ENCODE measurements at regions not wholly inside any gene's neighbourhood (a gene's known extent, or its start where the extent isn't known, plus 50 kb on each side); places are given as distances from the start of the nearest gene placed in this dataset.

DNA sequence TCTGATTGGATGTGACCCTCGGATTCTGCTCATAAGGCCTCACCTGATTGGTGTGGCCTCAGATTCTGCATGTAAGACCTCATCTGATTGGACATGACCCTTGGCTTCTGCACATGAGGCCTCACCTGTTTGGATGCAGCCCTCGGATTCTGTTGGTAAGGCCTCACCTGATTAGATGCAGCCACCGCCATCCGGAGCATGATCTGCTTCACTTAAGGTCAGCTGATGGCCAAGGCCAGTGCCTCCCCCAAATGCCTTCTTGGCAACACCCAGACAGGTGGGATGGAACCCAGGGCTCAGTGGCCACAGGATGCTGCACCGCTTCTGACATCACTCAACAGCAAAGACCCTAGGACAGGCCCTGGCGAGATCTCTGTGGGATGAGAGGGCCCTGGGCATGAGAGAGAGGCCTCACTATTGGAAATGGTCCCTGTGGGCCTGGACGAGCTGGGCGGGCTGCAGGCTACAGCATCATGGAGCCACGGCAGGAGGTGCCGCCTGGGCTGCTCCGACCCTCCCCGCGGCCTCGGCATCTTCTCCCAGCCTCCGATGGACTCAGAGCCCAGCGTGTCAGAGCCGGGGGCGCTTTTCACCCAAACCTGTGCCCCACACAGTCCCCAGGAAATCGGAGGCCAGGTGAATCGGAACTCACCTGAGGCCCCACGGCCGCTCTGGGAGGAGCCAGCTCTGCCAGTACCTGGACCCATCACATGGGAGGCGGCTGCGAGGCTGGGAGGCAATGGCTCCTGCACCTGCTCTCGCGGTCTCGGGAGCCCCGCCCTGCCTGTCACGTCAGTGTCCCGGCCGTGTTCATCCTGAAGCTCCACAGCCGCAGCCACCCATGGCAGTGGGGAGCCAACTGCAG lies 60.9 kb upstream of the ZNF469 start:
- H3K9me3 Mint-ChIP-seq (ENCODE audit: unreplicated experiment) = no peaks in the 10 kb centered on the region
- peaks cover 7% of the 10 kb centered on the region for H3K4me1 Mint-ChIP-seq (ENCODE audit: unreplicated experiment)
- peaks cover 7% of the 10 kb centered on the region for H3K27me3 Mint-ChIP-seq (ENCODE audit: unreplicated experiment)
- TF ChIP-seq, protein P1, sequence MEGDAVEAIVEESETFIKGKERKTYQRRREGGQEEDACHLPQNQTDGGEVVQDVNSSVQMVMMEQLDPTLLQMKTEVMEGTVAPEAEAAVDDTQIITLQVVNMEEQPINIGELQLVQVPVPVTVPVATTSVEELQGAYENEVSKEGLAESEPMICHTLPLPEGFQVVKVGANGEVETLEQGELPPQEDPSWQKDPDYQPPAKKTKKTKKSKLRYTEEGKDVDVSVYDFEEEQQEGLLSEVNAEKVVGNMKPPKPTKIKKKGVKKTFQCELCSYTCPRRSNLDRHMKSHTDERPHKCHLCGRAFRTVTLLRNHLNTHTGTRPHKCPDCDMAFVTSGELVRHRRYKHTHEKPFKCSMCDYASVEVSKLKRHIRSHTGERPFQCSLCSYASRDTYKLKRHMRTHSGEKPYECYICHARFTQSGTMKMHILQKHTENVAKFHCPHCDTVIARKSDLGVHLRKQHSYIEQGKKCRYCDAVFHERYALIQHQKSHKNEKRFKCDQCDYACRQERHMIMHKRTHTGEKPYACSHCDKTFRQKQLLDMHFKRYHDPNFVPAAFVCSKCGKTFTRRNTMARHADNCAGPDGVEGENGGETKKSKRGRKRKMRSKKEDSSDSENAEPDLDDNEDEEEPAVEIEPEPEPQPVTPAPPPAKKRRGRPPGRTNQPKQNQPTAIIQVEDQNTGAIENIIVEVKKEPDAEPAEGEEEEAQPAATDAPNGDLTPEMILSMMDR (IDR thresholded peaks at IDR 0.05; ENCODE audit: unreplicated experiment) = no peak
- DNase-seq (ENCODE audit: low spot score) = no peak
- H3K27ac Mint-ChIP-seq (ENCODE audit: unreplicated experiment) = no peak overlapping the region
- peaks cover 3% of the 10 kb centered on the region for H3K36me3 Mint-ChIP-seq (ENCODE audit: low read depth, unreplicated experiment)
- H3K4me3 Mint-ChIP-seq (ENCODE audit: unreplicated experiment) = no peak overlapping the region

DNA sequence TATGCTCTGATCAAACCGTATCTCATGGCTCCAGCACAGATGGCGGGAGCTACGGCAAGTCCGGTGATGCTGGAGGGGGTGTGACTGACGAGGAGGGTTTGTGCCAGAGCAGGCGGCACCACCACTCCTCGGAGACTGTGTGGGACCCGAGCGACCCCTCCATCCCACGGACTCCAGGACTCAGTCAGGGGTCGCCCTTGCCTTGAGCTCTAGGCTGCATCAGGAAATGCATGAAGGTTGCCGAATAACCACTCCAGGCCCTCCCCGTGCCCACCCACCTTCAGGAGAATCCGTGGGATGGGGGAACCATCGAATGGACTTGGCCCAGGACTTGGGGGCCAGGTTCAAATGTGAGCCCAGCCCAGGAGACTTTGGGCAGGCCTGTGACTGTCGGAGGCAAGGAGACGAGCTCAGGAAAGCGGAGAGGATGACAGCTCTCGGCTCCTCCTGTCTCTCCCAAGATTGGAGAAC lies 60.2 kb upstream of the ZNF469 start:
- Mint-ChIP-seq H3K27me3 (ENCODE audit: unreplicated experiment) (peaks cover 7% of the 10 kb centered on the region), H3K27ac (ENCODE audit: unreplicated experiment) (no peak overlapping the region), H3K36me3 (ENCODE audit: low read depth, unreplicated experiment) (peaks cover 3% of the 10 kb centered on the region), H3K4me1 (ENCODE audit: unreplicated experiment) (peaks cover 6% of the 10 kb centered on the region), H3K4me3 (ENCODE audit: unreplicated experiment) (no peak overlapping the region), H3K9me3 (ENCODE audit: unreplicated experiment) (no peaks in the 10 kb centered on the region)
- no peak for DNase-seq (ENCODE audit: low spot score)
- TF ChIP-seq, protein P1 (IDR thresholded peaks at IDR 0.05; ENCODE audit: unreplicated experiment) = no peak

DNA sequence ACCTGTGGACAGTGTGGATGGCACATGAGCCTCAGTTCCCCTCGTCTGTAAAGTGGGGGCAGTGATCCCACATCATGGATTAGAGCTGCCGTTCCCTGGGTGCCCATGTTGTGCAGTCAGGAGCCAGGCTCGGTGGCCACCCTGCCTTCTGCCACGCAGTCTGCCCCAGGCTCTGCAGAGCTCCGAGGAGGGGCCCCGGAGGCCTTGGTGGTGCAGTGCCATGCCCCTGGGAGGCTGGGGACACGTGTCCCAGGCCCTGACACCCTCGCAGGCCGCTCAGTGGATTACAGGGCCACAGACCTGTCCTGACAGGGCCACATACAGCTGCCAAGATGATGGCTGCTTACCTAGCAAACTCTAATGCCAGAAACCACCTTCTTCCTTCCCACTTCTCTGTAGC lies 59.7 kb upstream of the ZNF469 start:
- H3K36me3 Mint-ChIP-seq (ENCODE audit: low read depth, unreplicated experiment) = peaks cover 3% of the 10 kb centered on the region
- H3K4me1 Mint-ChIP-seq (ENCODE audit: unreplicated experiment) = peaks cover 2% of the 10 kb centered on the region
- TF ChIP-seq, protein P1 (IDR thresholded peaks at IDR 0.05; ENCODE audit: unreplicated experiment) = no peak
- DNase-seq (ENCODE audit: low spot score) = no peak
- H3K27me3 Mint-ChIP-seq (ENCODE audit: unreplicated experiment) = peaks cover 7% of the 10 kb centered on the region
- no peak overlapping the region for H3K4me3 Mint-ChIP-seq (ENCODE audit: unreplicated experiment)
- H3K9me3 Mint-ChIP-seq (ENCODE audit: unreplicated experiment) = no peaks in the 10 kb centered on the region
- H3K27ac Mint-ChIP-seq (ENCODE audit: unreplicated experiment) = no peak overlapping the region

DNA sequence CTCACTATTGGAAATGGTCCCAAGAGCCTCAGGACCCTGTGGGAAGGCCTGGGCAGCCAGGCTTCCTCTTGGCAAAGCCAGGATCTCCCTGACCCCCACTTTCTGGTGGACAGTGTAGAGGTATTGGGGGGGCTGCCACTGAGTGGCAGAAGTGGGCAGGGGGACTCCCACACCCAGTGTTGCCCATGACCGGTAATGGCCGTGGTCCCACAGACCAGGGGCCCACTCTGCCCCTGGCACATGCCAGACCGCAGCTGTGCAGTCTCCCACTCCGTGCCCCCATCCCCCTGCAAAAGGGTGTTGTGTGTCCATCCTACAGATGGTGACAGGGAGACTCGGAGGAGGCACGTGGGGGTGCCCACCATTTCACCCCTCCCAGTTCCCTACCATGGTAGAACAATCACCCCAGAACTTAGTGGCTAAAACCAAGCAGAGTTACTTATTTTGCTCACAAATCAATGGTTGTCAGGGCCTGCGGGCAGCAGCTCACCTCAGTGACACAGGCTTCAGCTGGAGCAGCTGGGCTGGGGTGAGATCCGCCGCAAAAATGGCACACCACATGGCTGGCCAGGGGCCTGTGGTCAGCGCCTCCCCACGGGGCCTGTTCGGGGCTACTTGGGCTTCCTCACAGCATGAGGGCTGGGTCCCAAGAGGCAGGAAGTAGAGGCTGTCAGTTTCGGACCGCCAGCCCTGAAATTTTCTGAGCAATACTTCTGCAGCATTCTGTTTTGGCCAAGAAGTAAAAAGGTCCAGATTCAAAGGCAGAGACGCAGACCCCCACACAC lies 59.0 kb upstream of the ZNF469 start:
- TF ChIP-seq, protein P1 (IDR thresholded peaks at IDR 0.05; ENCODE audit: unreplicated experiment) = no peak
- peaks cover 3% of the 10 kb centered on the region for H3K36me3 Mint-ChIP-seq (ENCODE audit: low read depth, unreplicated experiment)
- H3K4me1 Mint-ChIP-seq (ENCODE audit: unreplicated experiment) = peaks cover 2% of the 10 kb centered on the region
- DNase-seq (ENCODE audit: low spot score) = no peak
- no peak overlapping the region for H3K4me3 Mint-ChIP-seq (ENCODE audit: unreplicated experiment)
- H3K9me3 Mint-ChIP-seq (ENCODE audit: unreplicated experiment) = no peaks in the 10 kb centered on the region
- peaks cover 8% of the 10 kb centered on the region for H3K27me3 Mint-ChIP-seq (ENCODE audit: unreplicated experiment)
- H3K27ac Mint-ChIP-seq (ENCODE audit: unreplicated experiment) = no peak overlapping the region
